ENCODE measurements at regions not wholly inside any gene's neighbourhood (a gene's known extent, or its start where the extent isn't known, plus 50 kb on each side); places are given as distances from the start of the nearest gene placed in this dataset.

GRCh38 chr2:171247741-171248662 is 87.3 kb upstream of the TLK1 start:
- peak; percentile 26 to 43 for DNase-seq (ENCODE audit: low read depth in 1 of 2, low spot score in 1 of 2)
- no peak overlapping the region for H3K4me3 ChIP-seq (replicated peaks; ENCODE audit: insufficient read depth, low read length)
- H3K27me3 ChIP-seq (ENCODE audit: insufficient read depth, poor library complexity, severe bottlenecking), result no peaks in the 10 kb centered on the region
- H3K27ac ChIP-seq (replicated peaks), result no peak overlapping the region
- TF ChIP-seq REST (IDR thresholded peaks at IDR 0.05; ENCODE audit: insufficient replicate concordance, low read depth), result no peak
- TF ChIP-seq, protein P1, sequence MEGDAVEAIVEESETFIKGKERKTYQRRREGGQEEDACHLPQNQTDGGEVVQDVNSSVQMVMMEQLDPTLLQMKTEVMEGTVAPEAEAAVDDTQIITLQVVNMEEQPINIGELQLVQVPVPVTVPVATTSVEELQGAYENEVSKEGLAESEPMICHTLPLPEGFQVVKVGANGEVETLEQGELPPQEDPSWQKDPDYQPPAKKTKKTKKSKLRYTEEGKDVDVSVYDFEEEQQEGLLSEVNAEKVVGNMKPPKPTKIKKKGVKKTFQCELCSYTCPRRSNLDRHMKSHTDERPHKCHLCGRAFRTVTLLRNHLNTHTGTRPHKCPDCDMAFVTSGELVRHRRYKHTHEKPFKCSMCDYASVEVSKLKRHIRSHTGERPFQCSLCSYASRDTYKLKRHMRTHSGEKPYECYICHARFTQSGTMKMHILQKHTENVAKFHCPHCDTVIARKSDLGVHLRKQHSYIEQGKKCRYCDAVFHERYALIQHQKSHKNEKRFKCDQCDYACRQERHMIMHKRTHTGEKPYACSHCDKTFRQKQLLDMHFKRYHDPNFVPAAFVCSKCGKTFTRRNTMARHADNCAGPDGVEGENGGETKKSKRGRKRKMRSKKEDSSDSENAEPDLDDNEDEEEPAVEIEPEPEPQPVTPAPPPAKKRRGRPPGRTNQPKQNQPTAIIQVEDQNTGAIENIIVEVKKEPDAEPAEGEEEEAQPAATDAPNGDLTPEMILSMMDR (IDR thresholded peaks at IDR 0.05; ENCODE audit: insufficient read depth, low read length), result no peak
- TF ChIP-seq GABPA (IDR thresholded peaks at IDR 0.05; ENCODE audit: low read depth), result no peak
- TF ChIP-seq POLR2AphosphoS5 (IDR thresholded peaks at IDR 0.05; ENCODE audit: low read depth), result no peak
- peak; percentile 96 for TF ChIP-seq SPI1 (IDR thresholded peaks at IDR 0.05; ENCODE audit: borderline replicate concordance, low read depth)

DNA sequence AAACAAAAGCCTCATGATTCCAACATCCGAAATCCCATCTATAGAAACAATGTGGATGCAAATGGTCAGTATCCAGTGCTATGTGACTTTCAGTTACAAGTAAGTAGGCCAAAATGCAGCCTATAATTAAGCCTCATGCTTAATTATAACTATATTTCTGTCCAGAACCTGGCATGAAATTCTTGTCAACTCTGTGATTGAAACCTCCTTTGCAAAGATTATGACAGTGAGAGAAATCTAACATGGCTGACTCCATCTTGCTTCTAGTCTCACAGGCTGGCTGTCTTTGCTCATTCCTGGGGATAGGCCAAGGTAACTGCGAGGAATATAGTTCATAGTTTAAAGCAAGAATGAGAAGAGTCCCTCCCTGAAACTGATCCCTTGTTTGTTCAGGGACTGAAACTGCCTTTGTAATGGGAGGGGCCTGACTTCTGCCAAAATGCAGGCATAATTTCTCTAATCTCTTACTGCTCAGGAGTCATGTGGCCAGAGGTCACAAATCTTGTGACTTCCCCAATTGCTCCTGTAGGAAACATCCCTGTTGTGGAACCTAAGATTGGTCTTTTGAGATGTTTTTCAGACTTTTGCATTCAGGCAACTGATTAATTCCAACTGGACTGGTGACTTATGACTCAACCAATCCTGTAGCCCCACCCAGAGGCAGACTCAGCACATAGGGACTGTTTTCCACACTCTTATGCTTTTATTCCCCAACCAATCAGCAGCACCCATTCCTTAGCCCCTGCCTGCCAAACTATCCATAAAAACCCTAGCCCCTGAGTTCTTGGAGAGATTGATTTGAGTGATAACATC is 84.5 kb upstream of the TLK1 start:
- DNase-seq (ENCODE audit: low read depth in 1 of 2, low spot score in 1 of 2), result no peak
- TF ChIP-seq REST (IDR thresholded peaks at IDR 0.05; ENCODE audit: insufficient replicate concordance, low read depth) (no peak), SPI1 (IDR thresholded peaks at IDR 0.05; ENCODE audit: borderline replicate concordance, low read depth) (no peak), POLR2AphosphoS5 (IDR thresholded peaks at IDR 0.05; ENCODE audit: low read depth) (no peak), GABPA (IDR thresholded peaks at IDR 0.05; ENCODE audit: low read depth) (no peak)
- TF ChIP-seq, protein P1 (IDR thresholded peaks at IDR 0.05; ENCODE audit: insufficient read depth, low read length), result no peak

DNA sequence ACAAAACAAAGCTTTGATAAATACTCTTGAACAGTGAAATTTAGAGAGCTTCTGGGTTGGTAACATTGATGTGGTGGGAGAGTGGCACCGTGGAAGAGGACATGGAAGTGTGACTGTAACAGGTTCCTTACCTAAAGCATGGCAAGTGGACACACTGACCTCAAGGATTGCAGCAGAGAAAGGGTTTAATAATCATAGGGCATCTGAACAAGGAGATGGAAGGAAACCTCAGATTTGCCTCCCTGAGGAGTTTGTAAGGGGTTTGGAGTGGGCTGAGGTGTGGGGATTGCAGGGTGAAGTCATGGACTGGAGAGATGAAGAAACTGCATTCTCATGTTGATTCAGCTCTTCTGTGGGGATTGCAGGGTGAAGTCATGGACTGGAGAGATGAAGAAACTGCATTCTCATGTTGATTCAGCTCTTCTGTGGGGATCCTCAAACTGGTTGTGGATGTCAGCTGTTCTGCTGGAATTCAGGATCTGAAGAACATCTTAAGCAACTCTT is 83.8 kb upstream of the TLK1 start:
- no peak for TF ChIP-seq SPI1 (IDR thresholded peaks at IDR 0.05; ENCODE audit: borderline replicate concordance, low read depth)
- no peak for TF ChIP-seq REST (IDR thresholded peaks at IDR 0.05; ENCODE audit: insufficient replicate concordance, low read depth)
- TF ChIP-seq GABPA (IDR thresholded peaks at IDR 0.05; ENCODE audit: low read depth), result no peak
- TF ChIP-seq, protein P1 (IDR thresholded peaks at IDR 0.05; ENCODE audit: insufficient read depth, low read length), result no peak
- TF ChIP-seq POLR2AphosphoS5 (IDR thresholded peaks at IDR 0.05; ENCODE audit: low read depth), result no peak
- peak in 1 of 2 experiments; percentile 42 for DNase-seq (ENCODE audit: low read depth in 1 of 2, low spot score in 1 of 2)
- Histone ChIP-seq H3K27me3 (ENCODE audit: insufficient read depth, poor library complexity, severe bottlenecking) (no peaks in the 10 kb centered on the region), H3K4me3 (replicated peaks; ENCODE audit: insufficient read depth, low read length) (no peak overlapping the region), H3K27ac (replicated peaks) (no peak overlapping the region)

More for the DNA sequence above, 84.5 kb upstream of the TLK1 start:
- H3K27ac ChIP-seq (replicated peaks), result no peak overlapping the region
- H3K27me3 ChIP-seq (ENCODE audit: insufficient read depth, poor library complexity, severe bottlenecking), result no peaks in the 10 kb centered on the region
- H3K4me3 ChIP-seq (replicated peaks; ENCODE audit: insufficient read depth, low read length), result no peak overlapping the region

Data from HL-60 (cell line).